ENCODE measurements at regions not wholly inside any gene's neighbourhood (a gene's known extent, or its start where the extent isn't known, plus 50 kb on each side); places are given as distances from the start of the nearest gene placed in this dataset.

DNA sequence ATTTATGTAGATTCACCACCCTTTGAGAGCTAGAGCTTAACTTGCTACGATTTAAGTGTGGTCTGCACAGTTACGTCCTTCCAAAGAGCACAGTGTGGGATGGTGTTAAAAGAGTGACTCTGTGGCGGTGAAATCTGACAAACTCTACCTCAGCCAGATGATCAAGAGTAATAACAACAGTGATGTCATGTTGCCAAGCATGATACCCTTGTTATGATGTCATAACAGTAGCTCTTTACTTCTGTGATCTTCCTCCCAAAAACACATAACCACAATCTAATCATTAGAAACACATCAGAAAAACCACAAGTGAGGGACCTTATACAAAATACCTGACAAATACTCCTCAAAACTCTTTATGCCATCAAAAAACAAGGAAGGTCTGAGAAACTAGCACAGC is 649.3 kb downstream of the POM121L12 start:
- TF ChIP-seq POLR2A (IDR thresholded peaks at IDR 0.05; ENCODE audit: low read length) (no peak), GATA1 (IDR thresholded peaks at IDR 0.05; ENCODE audit: low read depth, low read length) (no peak)
